ENCODE measurements at regions not wholly inside any gene's neighbourhood (a gene's known extent, or its start where the extent isn't known, plus 50 kb on each side); places are given as distances from the start of the nearest gene placed in this dataset.

DNA sequence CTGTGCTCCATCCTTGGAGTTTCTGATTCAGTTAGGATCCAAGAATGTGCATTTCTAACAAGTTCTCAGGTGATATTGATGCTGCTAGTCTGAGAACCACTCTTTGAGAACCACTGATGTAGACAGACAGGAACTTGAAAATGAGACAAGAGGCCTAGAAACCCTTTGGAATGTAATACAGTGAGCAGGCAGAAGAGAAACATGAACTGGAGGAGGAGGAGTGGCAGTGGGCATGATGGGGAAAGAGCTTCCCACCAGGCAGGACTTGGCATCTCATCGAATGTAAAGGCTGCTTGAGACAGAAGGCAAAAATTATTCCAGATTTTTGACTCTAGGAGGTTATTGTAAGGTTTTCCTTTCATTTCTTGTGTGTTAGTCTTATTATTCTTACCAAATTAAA lies 295.8 kb upstream of the SGCD start:
- Histone ChIP-seq H3K4me1 (no peaks in the 10 kb centered on the region), H3K4me3 (no peak overlapping the region), H3K27me3 (no peaks in the 10 kb centered on the region), H3K9me3 (no peaks in the 10 kb centered on the region), H3K36me3 (no peaks in the 10 kb centered on the region), H3K27ac (no peak overlapping the region)
- no peak for DNase-seq
- ATAC-seq: no peak
- TF ChIP-seq, protein P1, sequence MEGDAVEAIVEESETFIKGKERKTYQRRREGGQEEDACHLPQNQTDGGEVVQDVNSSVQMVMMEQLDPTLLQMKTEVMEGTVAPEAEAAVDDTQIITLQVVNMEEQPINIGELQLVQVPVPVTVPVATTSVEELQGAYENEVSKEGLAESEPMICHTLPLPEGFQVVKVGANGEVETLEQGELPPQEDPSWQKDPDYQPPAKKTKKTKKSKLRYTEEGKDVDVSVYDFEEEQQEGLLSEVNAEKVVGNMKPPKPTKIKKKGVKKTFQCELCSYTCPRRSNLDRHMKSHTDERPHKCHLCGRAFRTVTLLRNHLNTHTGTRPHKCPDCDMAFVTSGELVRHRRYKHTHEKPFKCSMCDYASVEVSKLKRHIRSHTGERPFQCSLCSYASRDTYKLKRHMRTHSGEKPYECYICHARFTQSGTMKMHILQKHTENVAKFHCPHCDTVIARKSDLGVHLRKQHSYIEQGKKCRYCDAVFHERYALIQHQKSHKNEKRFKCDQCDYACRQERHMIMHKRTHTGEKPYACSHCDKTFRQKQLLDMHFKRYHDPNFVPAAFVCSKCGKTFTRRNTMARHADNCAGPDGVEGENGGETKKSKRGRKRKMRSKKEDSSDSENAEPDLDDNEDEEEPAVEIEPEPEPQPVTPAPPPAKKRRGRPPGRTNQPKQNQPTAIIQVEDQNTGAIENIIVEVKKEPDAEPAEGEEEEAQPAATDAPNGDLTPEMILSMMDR (IDR thresholded peaks at IDR 0.05): no peak
- intact Hi-C loops (cut with DNase I): no loop called here

DNA sequence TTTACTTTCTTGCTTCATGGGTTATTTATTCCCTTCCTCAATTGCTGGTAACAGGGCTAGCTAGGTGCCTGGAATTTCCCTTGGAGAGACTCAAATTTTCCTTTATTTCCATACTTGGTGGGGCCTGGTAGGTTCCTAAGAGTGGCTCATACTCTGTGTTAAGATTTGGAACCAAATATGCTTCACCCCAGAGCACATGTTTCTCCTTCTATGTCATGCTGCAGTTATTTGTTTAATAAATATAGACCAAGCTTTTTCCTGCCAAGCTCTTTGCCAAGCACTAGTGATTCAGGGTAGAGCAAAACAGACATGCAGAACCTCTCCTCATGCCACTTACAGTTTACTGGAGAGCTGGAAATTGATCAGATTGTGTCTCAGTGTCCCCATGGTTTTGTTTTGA lies 290.3 kb upstream of the SGCD start:
- no peak for DNase-seq

DNA sequence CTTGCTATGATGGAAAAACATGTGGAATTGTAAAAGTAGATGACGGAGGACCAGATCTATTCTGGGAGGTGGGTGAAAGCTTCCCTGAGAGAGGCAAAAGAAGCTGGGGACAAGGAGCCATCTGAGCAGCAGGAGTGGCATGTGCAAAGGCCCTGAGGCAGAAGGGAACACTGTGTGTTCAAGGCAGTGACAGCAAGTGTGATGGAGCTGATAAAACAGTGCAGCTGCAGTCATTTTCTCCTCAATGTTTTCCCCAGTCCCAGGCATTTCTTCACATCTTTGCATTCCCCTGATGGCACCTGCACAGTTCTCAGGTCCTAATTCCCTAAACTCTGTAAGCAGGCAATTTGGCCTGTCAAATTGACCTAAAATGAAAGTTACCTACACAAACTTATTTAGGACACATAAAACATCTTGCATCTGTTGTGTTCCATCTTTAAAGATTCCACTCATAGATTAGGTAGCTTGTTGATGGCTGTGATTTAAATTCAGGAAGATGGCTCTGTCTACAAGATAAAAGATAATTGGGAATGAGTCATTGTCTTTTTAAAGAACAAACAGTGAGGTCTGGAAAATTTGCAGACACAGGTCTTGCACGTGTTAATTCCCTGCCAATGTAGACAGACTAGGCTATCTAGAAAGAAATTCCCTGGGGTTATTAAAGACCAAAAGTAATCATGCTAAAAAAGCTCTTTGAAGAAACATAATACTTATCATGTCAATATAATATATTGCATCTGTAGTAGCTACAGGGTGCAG lies 289.6 kb upstream of the SGCD start:
- ATAC-seq: no peak
- Histone ChIP-seq H3K4me1 (no peaks in the 10 kb centered on the region), H3K9me3 (no peaks in the 10 kb centered on the region), H3K36me3 (no peaks in the 10 kb centered on the region), H3K27me3 (no peaks in the 10 kb centered on the region), H3K4me3 (no peak overlapping the region), H3K27ac (no peak overlapping the region)
- DNase-seq: no peak
- TF ChIP-seq, protein P1 (IDR thresholded peaks at IDR 0.05): no peak
- intact Hi-C loops (cut with DNase I): no loop called here

More for the DNA sequence above, 290.3 kb upstream of the SGCD start:
- no peaks in the 10 kb centered on the region for H3K36me3 ChIP-seq
- H3K4me1 ChIP-seq: no peaks in the 10 kb centered on the region
- no peaks in the 10 kb centered on the region for H3K9me3 ChIP-seq
- TF ChIP-seq, protein P1 (IDR thresholded peaks at IDR 0.05): no peak
- intact Hi-C loops (cut with DNase I): no loop called here
- no peak for ATAC-seq
- H3K27ac ChIP-seq: no peak overlapping the region
- H3K27me3 ChIP-seq: no peaks in the 10 kb centered on the region
- no peak overlapping the region for H3K4me3 ChIP-seq

DNA sequence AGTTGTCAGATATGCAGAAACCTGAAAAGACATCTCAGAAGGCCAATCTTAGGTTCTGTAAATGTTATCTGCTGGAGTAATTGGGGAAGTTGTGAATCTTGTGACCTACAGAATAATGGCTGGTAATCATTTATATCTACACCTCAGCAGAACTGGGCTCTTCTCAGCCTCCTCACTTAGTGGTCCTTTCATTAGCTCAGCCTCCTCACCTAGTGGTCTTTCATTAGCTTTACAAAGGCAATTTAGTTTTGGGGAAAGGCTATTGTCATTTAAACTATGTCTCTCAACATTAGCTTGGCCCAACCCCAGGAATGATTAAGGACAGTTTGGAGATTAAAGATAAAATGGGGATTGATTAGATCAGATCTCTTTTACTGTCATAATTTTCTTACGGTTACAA lies 284.2 kb upstream of the SGCD start:
- Histone ChIP-seq H3K4me3 (no peak overlapping the region), H3K4me1 (no peaks in the 10 kb centered on the region), H3K27ac (no peak overlapping the region), H3K36me3 (no peaks in the 10 kb centered on the region), H3K27me3 (no peaks in the 10 kb centered on the region), H3K9me3 (no peaks in the 10 kb centered on the region)
- DNase-seq: no peak
- no peak for ATAC-seq
- TF ChIP-seq, protein P1 (IDR thresholded peaks at IDR 0.05): no peak
- intact Hi-C loops (cut with DNase I): no loop called here

DNA sequence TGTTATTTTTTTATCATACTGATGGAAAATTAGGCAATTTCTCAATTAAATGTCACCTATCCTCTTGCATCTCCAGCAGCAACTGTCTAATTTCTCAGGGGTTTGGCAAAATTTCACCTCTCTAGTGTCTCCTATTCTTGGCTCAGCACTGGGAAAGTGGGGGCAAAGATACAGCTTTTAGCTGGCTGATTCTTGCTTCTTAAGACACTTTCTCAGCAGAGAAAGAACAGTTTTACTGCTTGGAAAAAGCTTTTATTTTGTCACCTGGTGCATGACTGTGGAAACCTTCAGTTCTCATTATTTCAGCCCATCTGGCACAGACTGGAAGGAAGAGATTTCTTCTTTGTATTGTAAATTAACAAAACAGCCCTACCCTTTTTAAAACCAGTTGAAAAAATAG lies 283.6 kb upstream of the SGCD start:
- intact Hi-C loops (cut with DNase I): no loop called here
- Histone ChIP-seq H3K27me3 (no peaks in the 10 kb centered on the region), H3K9me3 (no peaks in the 10 kb centered on the region), H3K36me3 (no peaks in the 10 kb centered on the region), H3K27ac (no peak overlapping the region), H3K4me3 (no peak overlapping the region), H3K4me1 (no peaks in the 10 kb centered on the region)
- ATAC-seq: no peak
- no peak for DNase-seq
- TF ChIP-seq, protein P1 (IDR thresholded peaks at IDR 0.05): no peak

DNA sequence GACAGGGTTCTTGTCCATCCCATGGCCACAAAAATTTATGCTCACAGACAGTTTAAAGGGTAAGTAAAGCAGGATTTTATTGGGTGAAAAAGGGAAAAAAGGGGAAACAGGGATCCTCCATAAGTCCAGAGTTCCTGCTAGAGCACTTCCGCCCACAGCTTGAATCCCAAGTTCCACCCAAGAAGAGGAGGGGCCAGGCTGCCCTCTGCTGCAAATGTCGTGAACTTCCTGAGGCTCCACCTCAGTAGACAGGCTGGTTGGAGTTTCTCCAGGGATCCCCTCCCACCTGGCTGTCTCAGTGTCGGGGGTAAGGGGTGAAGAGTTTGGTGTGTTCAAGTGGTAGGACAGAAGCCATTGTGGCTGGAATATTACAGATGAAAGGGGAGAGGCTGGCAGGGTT lies 275.0 kb upstream of the SGCD start:
- H3K4me3 ChIP-seq: no peak overlapping the region
- DNase-seq (peak; percentile 48), ATAC-seq (no peak)
- no peaks in the 10 kb centered on the region for H3K27me3 ChIP-seq
- intact Hi-C loops (cut with DNase I): no loop called here
- H3K27ac ChIP-seq: no peak overlapping the region
- no peaks in the 10 kb centered on the region for H3K36me3 ChIP-seq
- TF ChIP-seq, protein P1 (IDR thresholded peaks at IDR 0.05): no peak
- H3K4me1 ChIP-seq: no peaks in the 10 kb centered on the region
- no peaks in the 10 kb centered on the region for H3K9me3 ChIP-seq
